Neural cell (in vitro differentiated cells): ENCODE measurements at regions not wholly inside any gene's neighbourhood (a gene's known extent, or its start where the extent isn't known, plus 50 kb on each side); places are given as distances from the start of the nearest gene placed in this dataset.

ENCODE experiments used
- H2AFZ ChIP-seq: fragments of 200-600, 300-800 bp; sonication (generic), shearing (Covaris generic); 2 replicates; pipeline ENCODE4 v1.6.0; 2014; ENCODE audit warnings: low read depth, mild to moderate bottlenecking, antibody characterized with exemption, low read length, moderate library complexity
- H3F3A ChIP-seq: fragments of 200-600 bp; shearing (Covaris generic); 2 replicates; pipeline ENCODE4 v1.6.1; 2016; ENCODE audit warnings: mild to moderate bottlenecking, moderate library complexity, mixed read lengths, antibody characterized with exemption, low read length; ENCODE audit not compliant: insufficient read depth, poor library complexity, severe bottlenecking
- H3K27ac ChIP-seq: fragments of 200-600, 300-800 bp; sonication (generic), shearing (Covaris generic); 2 replicates; pipeline ENCODE4 v1.5.1; 2014; ENCODE audit warnings: mild to moderate bottlenecking, low read length, moderate library complexity
- H3K27me3 ChIP-seq: fragments of 300-800, 200-600 bp; sonication (generic), shearing (Covaris generic); 2 replicates; pipeline ENCODE4 v1.6.0; 2014; ENCODE audit warnings: mild to moderate bottlenecking, low read depth, low read length, moderate library complexity; ENCODE audit not compliant: insufficient read depth
- H3K36me3 ChIP-seq: fragments of 300-800, 200-600 bp; sonication (generic), shearing (Covaris generic); 2 replicates; pipeline ENCODE4 v1.5.1; 2014; ENCODE audit warnings: mild to moderate bottlenecking, antibody characterized with exemption, low read length, moderate library complexity; ENCODE audit not compliant: insufficient read depth
- H3K4me2 ChIP-seq: fragments of 300-800, 200-600 bp; sonication (generic), shearing (Covaris generic); 2 replicates; pipeline ENCODE4 v1.6.0; 2014; ENCODE audit warnings: mild to moderate bottlenecking, low read length
- H3K4me3 ChIP-seq: fragments of 300-800, 200-600 bp; sonication (generic), shearing (Covaris generic); 2 replicates; pipeline ENCODE4 v1.5.1; 2014; ENCODE audit warnings: mild to moderate bottlenecking, low read length, moderate library complexity
- H3K79me2 ChIP-seq: fragments of 200-600 bp; shearing (Covaris generic); replicated peaks from 2 replicates; pipeline ENCODE4 v1.6.0; 2014; ENCODE audit warnings: mild to moderate bottlenecking, low read length, moderate library complexity; ENCODE audit not compliant: insufficient read depth
- H3K9ac ChIP-seq: fragments of 300-800, 200-600 bp; sonication (generic), shearing (Covaris generic); 2 replicates; pipeline ENCODE4 v1.6.1; 2016; ENCODE audit warnings: mild to moderate bottlenecking, low read length, mixed read lengths
- H3K9me2 ChIP-seq: fragments of 200-600 bp; shearing (Covaris generic); 2 replicates; pipeline ENCODE4 v1.6.1; 2016; ENCODE audit warnings: mild to moderate bottlenecking, low read length, mixed read lengths; ENCODE audit not compliant: insufficient read depth
- H3K9me3 ChIP-seq: fragments of 200-600, 300-800 bp; sonication (generic), shearing (Covaris generic); 2 replicates; pipeline ENCODE4 v1.6.1; 2016; ENCODE audit warnings: mild to moderate bottlenecking, mixed run types, low read length, moderate library complexity, mixed read lengths
- H4K20me1 ChIP-seq: fragments of 200-600 bp; shearing (Covaris generic); 2 replicates; pipeline ENCODE4 v1.6.1; 2016; ENCODE audit warnings: mild to moderate bottlenecking, mixed run types; ENCODE audit not compliant: insufficient read depth
- EP300 ChIP-seq: fragments of 450-650 bp; conservative IDR thresholded peaks from 2 replicates; pipeline ENCODE4 v1.6.1; 2014; ENCODE audit warnings: antibody characterized with exemption, mild to moderate bottlenecking, moderate library complexity; ENCODE audit not compliant: poor library complexity, severe bottlenecking
- EZH2 ChIP-seq: fragments of 200-600, 300-800 bp; shearing (Covaris generic), sonication (generic); IDR thresholded peaks from 2 replicates; pipeline ENCODE4 v1.6.1; 2014; ENCODE audit warnings: antibody characterized with exemption, low read length, borderline replicate concordance, mild to moderate bottlenecking; ENCODE audit not compliant: insufficient read depth, poor library complexity, severe bottlenecking
- MXI1 ChIP-seq: fragments of 450-650 bp; conservative IDR thresholded peaks from 2 replicates; pipeline ENCODE4 v1.6.1; 2014; ENCODE audit warnings: antibody characterized with exemption, mild to moderate bottlenecking; ENCODE audit not compliant: poor library complexity, severe bottlenecking
- POLR2AphosphoS5 ChIP-seq: IDR thresholded peaks from 2 replicates; pipeline ENCODE4 v1.6.1; 2012
- RAD21 ChIP-seq: fragments of 450-650 bp; conservative IDR thresholded peaks from 2 replicates; pipeline ENCODE4 v1.6.1; 2014; ENCODE audit warnings: antibody characterized with exemption, mild to moderate bottlenecking, moderate library complexity
- SMC3 ChIP-seq: fragments of 450-650 bp; conservative IDR thresholded peaks from 2 replicates; pipeline ENCODE4 v1.6.1; 2014; ENCODE audit warnings: antibody characterized with exemption, mild to moderate bottlenecking, moderate library complexity; ENCODE audit not compliant: poor library complexity
- TAF1 ChIP-seq: IDR thresholded peaks from 2 replicates; pipeline ENCODE4 v1.6.1; 2012; ENCODE audit warnings: low read depth
- TF ChIP-seq, protein P1 (sequence below): IDR thresholded peaks from 2 replicates; pipeline ENCODE4 v1.6.1; 2012; ENCODE audit warnings: borderline replicate concordance
- TF ChIP-seq, protein P2 (sequence below): fragments of 450-650 bp; IDR thresholded peaks from 2 replicates; pipeline ENCODE4 v1.5.1; 2014; ENCODE audit warnings: antibody characterized with exemption, mild to moderate bottlenecking, moderate library complexity; ENCODE audit not compliant: poor library complexity, severe bottlenecking

DNA sequence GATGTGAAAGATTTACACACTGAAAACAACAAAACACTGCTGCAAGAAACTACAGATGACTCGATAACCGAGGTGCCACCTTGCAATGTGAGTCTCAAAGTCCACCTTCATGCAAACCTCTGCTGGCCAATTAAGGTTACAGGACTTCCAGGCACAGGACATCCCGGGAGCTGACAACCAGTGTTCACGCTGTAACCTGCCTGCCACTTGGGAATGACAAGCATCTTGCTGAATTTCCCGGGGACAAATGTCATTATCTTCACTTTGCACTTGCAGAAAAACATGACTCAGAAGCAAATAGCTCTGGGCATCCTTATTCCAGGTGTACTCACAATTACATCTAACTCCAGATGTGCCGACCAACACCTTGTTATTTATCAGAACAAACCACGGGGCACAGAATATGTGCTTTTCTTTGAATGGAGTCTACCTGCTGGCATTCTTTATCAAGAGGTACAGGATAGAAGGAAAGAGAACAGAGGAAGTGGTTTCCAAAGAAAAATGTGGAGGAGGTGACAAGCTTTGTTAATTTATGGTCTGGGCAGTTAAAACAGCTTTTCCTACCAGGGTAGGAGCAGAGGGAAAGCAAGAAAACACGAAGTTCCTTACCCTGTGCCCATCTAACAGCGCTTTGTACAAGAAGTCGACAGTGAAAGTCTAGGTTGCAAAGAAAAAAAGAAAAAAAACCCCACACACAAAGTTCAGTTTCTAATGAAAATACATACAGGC is 72.3 kb downstream of the SHANK2 start:
- H3K36me3 ChIP-seq: no peaks in the 10 kb centered on the region
- no peak overlapping the region for H3K4me3 ChIP-seq
- H3K9me2 ChIP-seq: no peaks in the 10 kb centered on the region
- H4K20me1 ChIP-seq: no peaks in the 10 kb centered on the region
- TF ChIP-seq SMC3 (no peak), EZH2 (no peak), RAD21 (no peak), EP300 (no peak), TAF1 (no peak), MXI1 (no peak), POLR2AphosphoS5 (no peak)
- TF ChIP-seq, protein P1, sequence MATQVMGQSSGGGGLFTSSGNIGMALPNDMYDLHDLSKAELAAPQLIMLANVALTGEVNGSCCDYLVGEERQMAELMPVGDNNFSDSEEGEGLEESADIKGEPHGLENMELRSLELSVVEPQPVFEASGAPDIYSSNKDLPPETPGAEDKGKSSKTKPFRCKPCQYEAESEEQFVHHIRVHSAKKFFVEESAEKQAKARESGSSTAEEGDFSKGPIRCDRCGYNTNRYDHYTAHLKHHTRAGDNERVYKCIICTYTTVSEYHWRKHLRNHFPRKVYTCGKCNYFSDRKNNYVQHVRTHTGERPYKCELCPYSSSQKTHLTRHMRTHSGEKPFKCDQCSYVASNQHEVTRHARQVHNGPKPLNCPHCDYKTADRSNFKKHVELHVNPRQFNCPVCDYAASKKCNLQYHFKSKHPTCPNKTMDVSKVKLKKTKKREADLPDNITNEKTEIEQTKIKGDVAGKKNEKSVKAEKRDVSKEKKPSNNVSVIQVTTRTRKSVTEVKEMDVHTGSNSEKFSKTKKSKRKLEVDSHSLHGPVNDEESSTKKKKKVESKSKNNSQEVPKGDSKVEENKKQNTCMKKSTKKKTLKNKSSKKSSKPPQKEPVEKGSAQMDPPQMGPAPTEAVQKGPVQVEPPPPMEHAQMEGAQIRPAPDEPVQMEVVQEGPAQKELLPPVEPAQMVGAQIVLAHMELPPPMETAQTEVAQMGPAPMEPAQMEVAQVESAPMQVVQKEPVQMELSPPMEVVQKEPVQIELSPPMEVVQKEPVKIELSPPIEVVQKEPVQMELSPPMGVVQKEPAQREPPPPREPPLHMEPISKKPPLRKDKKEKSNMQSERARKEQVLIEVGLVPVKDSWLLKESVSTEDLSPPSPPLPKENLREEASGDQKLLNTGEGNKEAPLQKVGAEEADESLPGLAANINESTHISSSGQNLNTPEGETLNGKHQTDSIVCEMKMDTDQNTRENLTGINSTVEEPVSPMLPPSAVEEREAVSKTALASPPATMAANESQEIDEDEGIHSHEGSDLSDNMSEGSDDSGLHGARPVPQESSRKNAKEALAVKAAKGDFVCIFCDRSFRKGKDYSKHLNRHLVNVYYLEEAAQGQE: no peak
- TF ChIP-seq, protein P2, sequence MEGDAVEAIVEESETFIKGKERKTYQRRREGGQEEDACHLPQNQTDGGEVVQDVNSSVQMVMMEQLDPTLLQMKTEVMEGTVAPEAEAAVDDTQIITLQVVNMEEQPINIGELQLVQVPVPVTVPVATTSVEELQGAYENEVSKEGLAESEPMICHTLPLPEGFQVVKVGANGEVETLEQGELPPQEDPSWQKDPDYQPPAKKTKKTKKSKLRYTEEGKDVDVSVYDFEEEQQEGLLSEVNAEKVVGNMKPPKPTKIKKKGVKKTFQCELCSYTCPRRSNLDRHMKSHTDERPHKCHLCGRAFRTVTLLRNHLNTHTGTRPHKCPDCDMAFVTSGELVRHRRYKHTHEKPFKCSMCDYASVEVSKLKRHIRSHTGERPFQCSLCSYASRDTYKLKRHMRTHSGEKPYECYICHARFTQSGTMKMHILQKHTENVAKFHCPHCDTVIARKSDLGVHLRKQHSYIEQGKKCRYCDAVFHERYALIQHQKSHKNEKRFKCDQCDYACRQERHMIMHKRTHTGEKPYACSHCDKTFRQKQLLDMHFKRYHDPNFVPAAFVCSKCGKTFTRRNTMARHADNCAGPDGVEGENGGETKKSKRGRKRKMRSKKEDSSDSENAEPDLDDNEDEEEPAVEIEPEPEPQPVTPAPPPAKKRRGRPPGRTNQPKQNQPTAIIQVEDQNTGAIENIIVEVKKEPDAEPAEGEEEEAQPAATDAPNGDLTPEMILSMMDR: no peak
- H3K27me3 ChIP-seq: no peaks in the 10 kb centered on the region
- H3F3A ChIP-seq: no peaks in the 10 kb centered on the region
- H3K79me2 ChIP-seq: no peaks in the 10 kb centered on the region
- no peak overlapping the region for H3K4me2 ChIP-seq
- no peak overlapping the region for H2AFZ ChIP-seq
- H3K9ac ChIP-seq: no peak overlapping the region
- H3K27ac ChIP-seq: no peak overlapping the region
- peaks cover 5% of the 10 kb centered on the region for H3K9me3 ChIP-seq

DNA sequence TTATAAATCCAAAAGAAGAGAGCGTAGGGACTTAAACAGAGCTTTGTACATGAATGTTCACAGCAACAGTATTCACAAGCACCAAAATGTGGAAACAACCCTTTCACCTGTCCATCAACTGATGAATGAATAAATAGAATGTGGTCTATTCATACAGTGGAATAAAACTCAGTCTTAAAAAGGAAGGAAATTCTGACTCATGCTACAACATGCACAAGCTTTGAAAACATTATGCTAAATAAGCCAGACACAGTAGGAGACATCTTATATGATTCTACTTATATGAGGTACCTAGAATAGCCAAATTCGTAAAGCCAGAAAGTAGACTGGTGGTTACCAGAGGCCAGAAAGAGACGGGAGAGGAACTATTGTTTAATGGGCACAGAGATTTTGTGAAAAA is 74.3 kb downstream of the SHANK2 start:
- Histone ChIP-seq H2AFZ (no peak overlapping the region), H3K9me2 (no peaks in the 10 kb centered on the region), H3F3A (no peaks in the 10 kb centered on the region), H3K9ac (no peak overlapping the region), H3K4me3 (no peak overlapping the region), H3K27ac (no peak overlapping the region), H4K20me1 (no peaks in the 10 kb centered on the region), H3K79me2 (no peaks in the 10 kb centered on the region), H3K36me3 (no peaks in the 10 kb centered on the region), H3K27me3 (no peaks in the 10 kb centered on the region), H3K4me2 (no peak overlapping the region), H3K9me3 (peaks cover 5% of the 10 kb centered on the region)
- TF ChIP-seq RAD21: no peak

DNA sequence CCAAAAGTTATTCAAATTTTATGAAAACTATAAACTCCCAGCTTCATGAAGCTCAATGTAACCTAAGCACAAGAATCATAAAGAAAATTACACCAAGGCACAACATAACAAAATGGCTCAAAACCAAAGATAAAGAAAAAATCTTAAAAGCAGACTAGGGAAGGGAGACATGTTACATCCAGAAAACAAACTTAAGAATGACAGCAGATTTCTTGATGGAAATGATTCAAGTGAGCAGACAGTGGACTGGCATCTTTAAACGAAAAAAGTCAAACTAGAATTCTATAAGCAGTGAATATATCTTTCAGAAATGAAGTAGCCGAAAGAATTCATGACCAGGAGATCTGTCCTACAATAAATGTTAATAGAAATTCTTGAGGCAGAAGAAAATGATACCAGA is 75.6 kb downstream of the SHANK2 start:
- no peak overlapping the region for H3K4me2 ChIP-seq
- H3K27ac ChIP-seq: no peak overlapping the region
- no peaks in the 10 kb centered on the region for H3K79me2 ChIP-seq
- TF ChIP-seq RAD21 (no peak), MXI1 (no peak), EZH2 (no peak), SMC3 (no peak), POLR2AphosphoS5 (no peak), EP300 (no peak), TAF1 (no peak)
- TF ChIP-seq, protein P1: no peak
- TF ChIP-seq, protein P2: no peak
- no peaks in the 10 kb centered on the region for H3F3A ChIP-seq
- no peak overlapping the region for H3K9ac ChIP-seq
- H2AFZ ChIP-seq: no peak overlapping the region
- no peaks in the 10 kb centered on the region for H3K9me2 ChIP-seq
- H4K20me1 ChIP-seq: no peaks in the 10 kb centered on the region
- peaks cover 5% of the 10 kb centered on the region for H3K9me3 ChIP-seq
- no peak overlapping the region for H3K4me3 ChIP-seq
- H3K36me3 ChIP-seq: no peaks in the 10 kb centered on the region
- H3K27me3 ChIP-seq: no peaks in the 10 kb centered on the region
